HepG2 (cell line): ENCODE measurements at regions not wholly inside any gene's neighbourhood (a gene's known extent, or its start where the extent isn't known, plus 50 kb on each side); places are given as distances from the start of the nearest gene placed in this dataset.

Experiments
- ATAC-seq: fragments of 200-7000 bp; cut with Tn5 transposase; 3 replicates; pipeline ENCODE4 v1.9.1; 2020; ENCODE audit warnings: mild to moderate bottlenecking, moderate library complexity
- BruUV-seq: library from RNA; stranded (reverse); fragments of 400-500 nt; replicated peaks from 2 replicates; lab custom pipeline; 2021; lab: Mats Ljungman, UMichigan
- CTCF ChIA-PET: fragments of 300-600 bp; formaldehyde crosslinking; extraction: SDS; loops from one replicate; lab custom pipeline; 2021; ENCODE audit warnings: low total read pairs, inconsistent platforms, low intra/inter-chr PET ratio; lab: Yijun Ruan, JAX
- POLR2A ChIA-PET: fragments of 350-600 bp; sonication (Branson Sonifier 250); formaldehyde crosslinking; loops from one replicate; lab custom pipeline; 2020; ENCODE audit warnings: antibody characterized with exemption, inconsistent platforms; lab: Yijun Ruan, JAX
- DNase-seq: peaks from one replicate; pipeline ENCODE4 v3.0.0-alpha.2; 2015; ENCODE audit warnings: low spot score
- FAIRE-seq: peaks from 3 replicates; lab custom pipeline; 2011; peaks lifted over from hg19 to GRCh38; lab: Jason Lieb, UNC
- H2AFZ ChIP-seq: one replicate; pipeline ENCODE4 v1.6.1; 2011; ENCODE audit warnings: low read length, inconsistent platforms
- H3K27ac ChIP-seq: fragments of 300-600 bp; 3 replicates; pipeline ENCODE4 v1.8.0; 2011; ENCODE audit warnings: mixed run types, mild to moderate bottlenecking, mixed read lengths, low read length, inconsistent platforms; ENCODE audit not compliant: insufficient read depth; ENCODE audit errors: extremely low read length
- H3K27me3 ChIP-seq, 2 experiments: fragments of 200-600 bp in 1 of 2; 2 replicates in 1 of 2; 3 replicates in 1 of 2; pipeline versions ENCODE4 v1.6.0 to v1.8.0; 2011; ENCODE audit warnings: low read length in 2 of 2, mild to moderate bottlenecking in 2 of 2, moderate library complexity in 2 of 2, inconsistent platforms in 1 of 2; ENCODE audit not compliant: insufficient read depth in 2 of 2, control insufficient read depth in 1 of 2
- H3K36me3 ChIP-seq, 2 experiments: fragments of 200-600 bp in 1 of 2; replicated peaks in 1 of 2; 2 replicates in 1 of 2; 3 replicates in 1 of 2; pipeline versions ENCODE4 v1.5.1 to v1.8.0; 2011; ENCODE audit warnings: low read length in 2 of 2, inconsistent platforms in 1 of 2; ENCODE audit not compliant: insufficient read depth in 2 of 2, control insufficient read depth in 1 of 2
- H3K4me1 ChIP-seq: 2 replicates; pipeline ENCODE4 v1.5.1; 2012; ENCODE audit warnings: low read length, inconsistent platforms; ENCODE audit not compliant: insufficient read depth
- H3K4me2 ChIP-seq: 2 replicates; pipeline ENCODE4 v1.6.0; 2011; ENCODE audit warnings: low read depth, low read length, inconsistent platforms
- H3K4me3 ChIP-seq, 3 experiments: fragments of 200-600 bp in 1 of 3; sonication (generic), shearing (Covaris generic) in 1 of 3; replicated peaks in 1 of 3; 2 replicates each; pipeline ENCODE4 v1.5.1; 2011 to 2016; ENCODE audit warnings: low read length in 3 of 3, inconsistent platforms in 2 of 3, low read depth in 2 of 3, mild to moderate bottlenecking in 2 of 3, control low read depth in 1 of 3, mixed read lengths in 1 of 3; ENCODE audit not compliant: insufficient read depth in 1 of 3
- H3K79me2 ChIP-seq: one replicate; pipeline ENCODE4 v1.6.1; 2011; ENCODE audit warnings: low read length, inconsistent platforms; ENCODE audit not compliant: insufficient read depth
- H3K9ac ChIP-seq: 2 replicates; pipeline ENCODE4 v1.6.0; 2011; ENCODE audit warnings: mild to moderate bottlenecking, low read depth, low read length, inconsistent platforms; ENCODE audit not compliant: insufficient read depth
- H3K9me3 ChIP-seq: 2 replicates; pipeline ENCODE4 v1.5.1; 2012; ENCODE audit warnings: mild to moderate bottlenecking, low read length
- H4K20me1 ChIP-seq: 2 replicates; pipeline ENCODE4 v1.6.0; 2011; ENCODE audit warnings: inconsistent platforms, mild to moderate bottlenecking, low read length, moderate library complexity; ENCODE audit not compliant: insufficient read depth
- CC2D1A ChIP-seq: sonication (generic); formaldehyde crosslinking; IDR thresholded peaks from 2 replicates; pipeline ENCODE4 v1.8.1; 2023; ENCODE audit warnings: mild to moderate bottlenecking, missing genetic modification reagents
- CEBPG ChIP-seq: IDR thresholded peaks from 2 replicates; pipeline ENCODE4 v1.6.1; 2016
- CENPX ChIP-seq: sonication (generic); formaldehyde crosslinking; IDR thresholded peaks from 2 replicates; pipeline ENCODE4 v1.9.0; 2021; ENCODE audit warnings: mild to moderate bottlenecking, missing genetic modification reagents, moderate library complexity
- GPN1 ChIP-seq: sonication (generic); formaldehyde crosslinking; IDR thresholded peaks from 2 replicates; pipeline ENCODE4 v1.5.1; 2020; ENCODE audit warnings: missing genetic modification reagents, borderline replicate concordance
- HHEX ChIP-seq: IDR thresholded peaks from 2 replicates; pipeline ENCODE4 v1.6.1; 2016; ENCODE audit warnings: control low read depth
- NCOA5 ChIP-seq: sonication (generic); formaldehyde crosslinking; IDR thresholded peaks from 2 replicates; pipeline ENCODE4 v1.4.0; 2020; ENCODE audit warnings: missing genetic modification reagents
- NR2F1 ChIP-seq, 2 experiments: fragments of 450-650 bp in 1 of 2; formaldehyde crosslinking in 1 of 2; IDR thresholded peaks; 2 replicates each; pipeline versions ENCODE4 v1.5.0 to v1.6.1; 2016 to 2020; ENCODE audit warnings: mild to moderate bottlenecking in 1 of 2, missing compliant biosample characterization in 1 of 2, missing genetic modification reagents in 1 of 2, moderate library complexity in 1 of 2
- RBAK ChIP-seq: sonication (generic); formaldehyde crosslinking; IDR thresholded peaks from 2 replicates; pipeline ENCODE4 v1.5.1; 2020; ENCODE audit warnings: mild to moderate bottlenecking, missing genetic modification reagents
- SETDB1 ChIP-seq: sonication (generic); formaldehyde crosslinking; IDR thresholded peaks from 2 replicates; pipeline ENCODE4 v1.5.1; 2020; ENCODE audit warnings: missing genetic modification reagents, mild to moderate bottlenecking, borderline replicate concordance
- WIZ ChIP-seq: sonication (generic); formaldehyde crosslinking; IDR thresholded peaks from 2 replicates; pipeline ENCODE4 v1.5.1; 2020; ENCODE audit warnings: mild to moderate bottlenecking, missing genetic modification reagents
- ZNF891 ChIP-seq: sonication (generic); formaldehyde crosslinking; IDR thresholded peaks from 2 replicates; pipeline ENCODE4 v1.5.0; 2020; ENCODE audit warnings: mild to moderate bottlenecking, missing genetic modification reagents
- ZSCAN12 ChIP-seq: sonication (generic); formaldehyde crosslinking; IDR thresholded peaks from 2 replicates; pipeline ENCODE4 v1.9.0; 2021; ENCODE audit warnings: mild to moderate bottlenecking, missing genetic modification reagents
- WGBS: methylation state at CpG from one replicate; pipeline ENCODE4 v1.1.6; 2017; ENCODE audit warnings: low lambda C conversion rate; 5-methylcytosine and 5-hydroxymethylcytosine counted together
- in situ Hi-C: cut with HindIII; loops from 2 replicates; pipeline ENCODE4 v1.10.0; 2017; ENCODE audit warnings: low pct_unique_long_range_greater_than_20kb; ENCODE audit not compliant: extremely low pct_ligation_motif_present
- intact Hi-C: fragments of 100-400 bp; cut with micrococcal nuclease; formaldehyde crosslinking; loops from one replicate; pipeline ENCODE4 v1.10.0; 2022; ENCODE audit not compliant: unreplicated experiment
- TF ChIP-seq, protein P1 (sequence below): sonication (generic); formaldehyde crosslinking; IDR thresholded peaks from 2 replicates; pipeline ENCODE4 v1.4.0; 2020; ENCODE audit warnings: mild to moderate bottlenecking, missing genetic modification reagents

GRCh38 chr11:122426073-122426472 is 229.4 kb upstream of the UBASH3B start:
- ChIA-PET POLR2A (no interaction called here), CTCF (no interaction called here)
- no peak overlapping the region for H3K4me3 ChIP-seq
- DNase-seq = no peak
- H3K79me2 ChIP-seq = no peaks in the 10 kb centered on the region
- ATAC-seq = no peak
- WGBS = 0% methylated on average over 2 of the region's 2 CpGs
- no peak overlapping the region for H3K9ac ChIP-seq
- no TSS peak for BruUV-seq
- H3K9me3 ChIP-seq = no peaks in the 10 kb centered on the region
- no peak overlapping the region for H2AFZ ChIP-seq
- no peak for TF ChIP-seq WIZ (CRISPR knock-in tag)
- no peak for TF ChIP-seq CENPX (CRISPR knock-in tag)
- TF ChIP-seq HHEX (CRISPR knock-in tag) = no peak
- TF ChIP-seq GPN1 (CRISPR knock-in tag) = no peak
- no peak for TF ChIP-seq SETDB1 (CRISPR knock-in tag)
- TF ChIP-seq, all 625 proteins: peak for 0
- Histone ChIP-seq H3K27me3 (no peaks in the 10 kb centered on the region), H4K20me1 (no peaks in the 10 kb centered on the region), H3K4me1 (no peaks in the 10 kb centered on the region), H3K4me2 (no peak overlapping the region), H3K27ac (no peak overlapping the region), H3K36me3 (no peaks in the 10 kb centered on the region)
- in situ Hi-C loops = no loop called here
- FAIRE-seq = no peak
- intact Hi-C loops = no loop called here

- in situ Hi-C loops (no loop called here), intact Hi-C loops (no loop called here)
- Histone ChIP-seq H3K4me3 (no peak overlapping the region), H3K4me1 (no peaks in the 10 kb centered on the region), H3K9ac (no peak overlapping the region), H3K27ac (no peak overlapping the region), H4K20me1 (no peaks in the 10 kb centered on the region), H3K36me3 (no peaks in the 10 kb centered on the region), H3K79me2 (no peaks in the 10 kb centered on the region), H3K4me2 (no peak overlapping the region), H3K27me3 (no peaks in the 10 kb centered on the region), H3K9me3 (no peaks in the 10 kb centered on the region), H2AFZ (no peak overlapping the region)
- no peak for ATAC-seq
- no peak for DNase-seq
- 14% methylated on average over 1 of the region's 1 CpG for WGBS
- TF ChIP-seq CEBPG (no peak), RBAK (CRISPR knock-in tag) (no peak), CC2D1A (CRISPR knock-in tag) (no peak), NCOA5 (CRISPR knock-in tag) (no peak), ZNF891 (CRISPR knock-in tag) (no peak), NR2F1 (CRISPR knock-in tag; IDR thresholded peaks at IDR 0.05) (no peak), ZSCAN12 (CRISPR knock-in tag) (no peak)
- TF ChIP-seq, protein P1, sequence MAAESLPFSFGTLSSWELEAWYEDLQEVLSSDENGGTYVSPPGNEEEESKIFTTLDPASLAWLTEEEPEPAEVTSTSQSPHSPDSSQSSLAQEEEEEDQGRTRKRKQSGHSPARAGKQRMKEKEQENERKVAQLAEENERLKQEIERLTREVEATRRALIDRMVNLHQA = no peak
- POLR2A ChIA-PET = no interaction called here
- FAIRE-seq = no peak
- CTCF ChIA-PET = no interaction called here
- no TSS peak for BruUV-seq
Observed at GRCh38 chr11:122424636-122425035, 230.9 kb upstream of the UBASH3B start.
